T47D (cell line): ENCODE measurements at regions not wholly inside any gene's neighbourhood (a gene's known extent, or its start where the extent isn't known, plus 50 kb on each side); places are given as distances from the start of the nearest gene placed in this dataset.
"Not testable (repeated sequence)": the region's sequence is repeated elsewhere in the genome, so short reads cannot be mapped to it uniquely, and the experiment has no call there.

Experiments used
- DNase-seq, 2 experiments: peaks; one replicate each; pipeline versions ENCODE4 v3.0.0 to v3.0.0-alpha.2; 2011 to 2012; ENCODE audit warnings: low read depth in 1 of 2, low spot score in 1 of 2
- JUND ChIP-seq: IDR thresholded peaks from 2 replicates; pipeline ENCODE4 v1.6.1; 2012; ENCODE audit warnings: low read depth
- in situ Hi-C: cut with HindIII; loops from 2 replicates; pipeline ENCODE4 v1.10.0; 2016; ENCODE audit warnings: low sequenced_read_pairs, low pct_unique_long_range_greater_than_20kb

DNA sequence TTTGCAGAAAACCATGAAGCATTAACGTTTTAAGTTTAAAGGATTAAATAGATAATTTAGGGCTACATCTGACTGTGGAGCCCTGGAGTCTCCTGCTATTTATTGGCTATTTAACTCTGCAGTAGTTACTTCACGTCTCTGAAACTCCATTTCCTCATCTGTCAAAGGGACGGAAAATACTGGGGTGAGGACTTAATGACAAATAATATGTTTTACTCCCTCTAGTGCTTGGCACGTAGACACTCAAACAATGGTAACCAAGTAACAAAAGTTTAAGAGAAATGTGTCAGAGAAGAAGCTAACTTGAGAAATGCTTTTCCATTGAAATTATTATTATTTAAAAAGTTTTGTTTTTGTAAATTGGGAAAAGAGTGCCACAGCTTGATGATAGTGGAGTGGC lies 130.7 kb upstream of the RCN1 start:
- in situ Hi-C loops: no loop called here
- no peak for DNase-seq
- no peak for TF ChIP-seq JUND

DNA sequence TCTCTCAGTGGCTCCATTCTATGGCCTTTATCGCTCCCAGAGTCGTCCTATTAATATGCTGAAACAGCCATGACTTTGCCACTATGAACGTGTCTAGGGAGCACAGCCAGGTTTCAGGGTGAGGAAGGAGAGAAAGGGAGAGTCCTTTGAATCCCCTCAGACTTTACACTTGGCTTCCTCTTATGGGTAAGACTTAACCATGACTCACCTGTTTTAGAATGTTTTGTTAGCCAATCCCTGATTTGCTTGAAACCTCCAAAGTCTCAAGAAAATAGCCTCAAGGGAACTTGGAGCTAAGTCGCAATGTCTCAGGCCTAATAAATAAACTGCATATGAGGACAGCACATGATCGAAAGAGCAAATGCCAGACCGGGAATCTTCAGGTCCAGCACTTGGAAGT lies 131.2 kb upstream of the RCN1 start:
- in situ Hi-C loops: no loop called here
- no peak for TF ChIP-seq JUND
- peak in 1 of 2 experiments; percentile 14 for DNase-seq

DNA sequence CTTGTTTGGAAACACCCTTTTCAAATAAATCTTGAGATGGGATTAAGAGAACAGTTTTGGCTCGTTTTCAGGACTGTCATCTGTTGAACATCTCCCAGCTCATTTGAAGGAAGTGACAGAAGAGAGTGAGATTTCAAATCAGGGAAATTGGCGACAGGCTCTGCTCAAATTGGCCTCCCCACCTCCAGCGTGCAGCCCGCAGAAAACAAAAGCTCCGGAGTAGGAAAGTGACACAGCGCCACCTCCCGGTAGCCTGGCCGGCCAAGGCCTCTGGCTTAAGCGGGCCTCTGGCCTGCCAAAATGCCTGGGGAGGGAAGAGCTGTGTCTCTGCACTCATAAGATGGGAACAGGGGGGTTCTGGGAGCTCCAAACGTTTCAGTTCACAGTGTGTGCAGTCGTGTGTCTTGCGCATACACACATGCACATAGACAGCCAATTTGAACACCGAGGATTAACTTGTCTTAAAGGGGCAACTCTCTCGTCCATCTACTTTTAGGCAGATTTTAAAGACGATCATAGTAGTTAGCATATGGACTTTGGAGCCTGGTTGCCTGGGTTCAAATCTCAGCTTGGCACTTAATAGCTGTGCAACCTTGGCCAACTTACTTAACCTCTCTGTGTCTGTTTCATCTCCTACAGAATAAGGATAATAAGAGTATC lies 132.7 kb upstream of the RCN1 start:
- no peak for TF ChIP-seq JUND
- in situ Hi-C loops: no loop called here
- DNase-seq: peak; percentile 61 to 77

DNA sequence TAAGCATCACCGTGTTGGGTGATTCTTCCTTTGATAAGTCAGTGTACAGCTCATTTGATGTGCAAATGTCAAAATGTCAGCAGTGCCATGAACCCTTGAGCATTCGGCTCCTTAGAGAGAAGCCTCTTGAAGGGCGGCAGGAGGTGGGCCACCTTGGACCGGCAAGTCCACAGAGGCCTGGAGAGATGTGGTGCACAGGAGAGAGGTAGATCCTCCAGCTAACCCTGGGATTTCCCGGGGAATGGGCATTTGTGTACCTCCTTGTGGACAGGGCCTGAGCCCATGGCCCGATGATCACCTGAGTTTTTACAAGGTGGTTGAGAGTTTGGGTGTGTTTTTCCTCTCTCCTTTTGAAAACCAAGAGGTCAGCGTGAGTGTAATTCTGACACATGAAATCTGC lies 133.2 kb upstream of the RCN1 start:
- DNase-seq: no peak
- no peak for TF ChIP-seq JUND
- in situ Hi-C loops: no loop called here

DNA sequence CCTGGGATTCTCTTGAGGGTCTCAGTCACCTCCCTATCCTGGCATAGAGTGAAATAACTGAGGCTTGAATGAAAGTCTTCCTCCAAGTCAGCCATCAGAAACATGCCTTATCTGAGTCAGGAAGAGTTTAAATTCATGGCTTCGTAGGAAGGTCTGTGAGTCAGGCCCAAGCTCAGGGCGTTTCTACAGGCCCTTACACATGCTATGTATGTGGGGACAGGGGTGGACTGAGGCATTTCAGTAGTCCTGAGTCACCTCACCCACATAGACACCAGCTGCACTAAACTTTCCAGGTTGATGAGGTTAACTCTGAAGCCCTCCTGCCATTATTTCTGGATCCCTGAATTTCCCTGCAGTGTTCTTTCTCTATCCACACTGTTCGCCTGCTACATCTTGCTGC lies 134.6 kb upstream of the RCN1 start:
- no peak for TF ChIP-seq JUND
- in situ Hi-C loops: no loop called here
- no peak for DNase-seq

DNA sequence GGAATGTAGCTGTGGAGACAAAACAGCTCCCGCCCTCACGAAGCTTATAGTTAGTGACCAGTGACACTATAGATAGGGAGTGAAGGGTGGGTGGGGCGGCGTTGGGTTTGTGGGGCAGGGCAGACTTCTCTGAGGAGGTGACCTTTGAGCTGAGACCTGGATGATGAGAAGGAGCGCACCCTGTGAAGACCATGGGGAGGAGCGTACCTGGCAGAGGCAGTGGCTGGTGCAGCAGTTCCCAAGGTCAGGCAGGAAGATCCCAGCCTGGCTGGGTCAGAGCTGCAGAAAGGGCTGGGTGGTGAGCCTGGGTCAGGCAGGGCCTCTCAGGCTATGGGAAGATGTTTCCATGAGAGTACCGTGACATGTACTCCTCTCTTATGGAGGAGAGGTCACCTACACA lies 135.0 kb upstream of the RCN1 start:
- in situ Hi-C loops: no loop called here
- no peak for TF ChIP-seq JUND
- no peak for DNase-seq

DNA sequence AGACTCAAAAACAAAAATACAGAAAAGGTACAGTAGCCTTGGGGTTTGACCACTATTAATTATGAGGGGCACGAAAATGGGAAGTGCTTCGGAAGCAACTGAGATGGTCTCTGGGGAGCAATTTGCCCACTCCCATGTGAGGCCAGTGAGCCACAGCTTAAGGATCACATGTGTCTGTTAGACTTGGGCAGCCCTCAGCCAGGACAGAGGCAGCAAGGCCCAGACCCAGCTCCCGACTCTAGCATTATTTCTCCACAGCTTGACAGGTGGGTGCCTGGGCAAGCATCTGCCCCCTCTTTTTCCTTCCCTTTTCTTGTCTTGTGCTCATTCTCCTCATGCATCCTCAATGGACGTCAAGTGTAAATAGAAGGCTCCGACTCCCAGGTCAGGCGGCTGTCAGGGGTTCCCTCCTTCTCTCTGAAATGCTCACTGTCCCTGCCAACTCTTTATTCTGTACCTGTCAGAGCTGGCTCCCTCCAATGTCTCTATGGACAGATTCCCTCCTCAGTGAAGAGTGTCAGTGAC lies 137.0 kb upstream of the RCN1 start:
- TF ChIP-seq JUND: no peak
- DNase-seq: no peak
- in situ Hi-C loops: no loop called here

DNA sequence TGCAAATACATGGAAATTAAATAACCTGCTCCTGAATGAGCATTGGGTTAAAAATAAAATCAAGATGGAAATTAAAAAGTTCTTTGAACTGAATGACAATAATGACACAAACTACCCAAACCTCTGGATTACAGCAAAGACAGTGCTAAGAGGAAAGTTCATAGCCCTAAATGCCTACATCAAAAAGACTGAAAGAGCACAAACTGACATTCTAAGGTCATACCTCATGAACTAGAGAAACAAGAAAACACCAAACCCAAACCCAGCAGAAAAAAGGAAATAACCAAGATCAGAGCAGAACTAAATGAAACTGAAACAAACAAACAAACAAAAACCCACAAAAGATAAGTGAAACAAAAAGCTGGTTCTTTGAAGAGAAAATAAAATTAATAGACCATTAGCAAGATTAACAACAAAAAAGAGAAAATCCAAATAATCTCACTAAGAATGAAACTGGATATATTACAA lies 138.6 kb upstream of the PAX6 start:
- DNase-seq: not testable (repeated sequence)

DNA sequence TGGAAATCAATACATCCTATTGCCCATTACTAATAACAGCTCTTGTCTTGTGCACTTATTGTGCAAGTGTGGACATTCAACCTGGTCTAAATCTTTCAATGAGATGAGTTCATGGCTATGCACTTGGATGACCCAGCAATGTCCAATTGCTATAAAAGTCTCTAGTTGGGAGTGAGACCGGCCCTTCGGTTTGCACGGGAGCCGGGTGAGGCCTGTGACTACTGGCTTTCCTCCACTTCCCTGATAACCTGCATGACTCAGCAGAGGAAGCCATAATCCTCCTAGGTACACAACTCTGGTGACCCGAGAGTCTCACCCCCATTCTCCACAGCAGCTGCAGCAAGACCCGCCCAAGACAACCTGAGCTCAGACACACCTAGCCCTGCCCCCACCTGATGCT lies 135.9 kb upstream of the PAX6 start:
- DNase-seq: no peak
- in situ Hi-C loops: no loop called here
- no peak for TF ChIP-seq JUND

More for the DNA sequence above, 138.6 kb upstream of the PAX6 start:
- in situ Hi-C loops: not testable (repeated sequence)

DNA sequence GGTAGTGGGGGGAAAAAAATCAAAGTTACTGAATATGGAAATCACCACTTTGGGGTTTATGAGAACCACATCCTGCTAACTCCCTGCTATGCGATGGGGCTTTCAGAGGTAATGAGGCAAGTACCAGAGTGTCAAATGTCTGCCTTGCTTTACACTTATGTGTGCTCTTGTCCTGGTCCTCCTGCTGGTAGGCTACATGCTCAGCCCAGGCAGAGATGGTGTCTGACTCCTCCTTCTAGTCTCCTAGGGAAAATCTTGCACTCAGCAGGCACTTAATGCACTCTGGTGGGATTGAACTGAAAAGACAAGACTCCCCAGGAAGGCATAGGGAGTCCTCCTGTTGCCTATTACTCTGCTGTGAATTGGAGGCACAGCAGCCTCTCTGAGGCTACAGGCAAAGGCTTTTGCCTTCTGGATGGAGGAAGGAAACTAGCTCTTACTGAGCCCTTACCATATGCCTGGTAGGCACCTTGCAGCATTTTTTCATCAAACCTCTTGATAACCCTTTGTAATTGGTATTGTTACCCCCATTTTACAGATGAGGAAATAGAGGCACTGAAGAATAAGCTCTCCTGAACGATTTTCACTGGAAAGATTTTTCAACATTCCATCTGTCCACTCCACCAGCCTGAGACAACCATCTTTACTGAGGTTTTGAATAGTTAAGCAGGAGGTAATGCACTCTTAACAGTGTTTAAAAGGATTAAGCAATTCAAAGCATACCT lies 132.1 kb upstream of the PAX6 start:
- no peak for TF ChIP-seq JUND
- in situ Hi-C loops: no loop called here
- DNase-seq: no peak

DNA sequence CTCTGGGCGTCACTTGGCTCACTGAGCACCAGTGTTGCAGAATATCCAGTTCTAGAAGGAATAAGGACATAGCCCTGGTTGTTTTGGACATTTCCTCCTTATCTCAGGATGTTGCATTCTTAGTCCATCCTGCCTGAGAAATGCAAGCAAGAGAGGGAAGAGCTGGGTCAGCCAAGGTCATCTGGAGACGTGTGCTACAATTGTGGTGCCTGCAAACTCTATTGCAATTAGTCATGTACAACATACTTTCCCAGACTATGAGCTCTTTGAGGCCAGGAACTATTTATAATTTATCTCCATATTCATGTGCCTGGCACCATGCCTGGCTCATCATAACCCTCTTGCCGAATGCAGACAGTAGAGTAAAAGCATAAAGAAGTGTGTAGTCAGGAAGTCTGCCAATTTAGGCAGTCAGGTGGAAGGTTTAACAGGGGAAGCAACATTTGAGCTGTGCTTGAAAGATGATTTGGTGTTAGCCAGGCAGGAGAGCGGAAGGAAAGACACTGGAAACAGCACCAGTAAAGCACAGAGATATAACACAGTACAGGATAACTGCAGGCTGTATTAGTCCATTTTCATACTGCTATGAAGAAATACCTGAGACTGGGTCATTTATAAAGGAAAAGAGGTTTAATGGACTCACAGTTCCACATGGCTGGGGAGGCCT lies 129.4 kb upstream of the PAX6 start:
- in situ Hi-C loops: no loop called here
- TF ChIP-seq JUND: no peak
- no peak for DNase-seq

DNA sequence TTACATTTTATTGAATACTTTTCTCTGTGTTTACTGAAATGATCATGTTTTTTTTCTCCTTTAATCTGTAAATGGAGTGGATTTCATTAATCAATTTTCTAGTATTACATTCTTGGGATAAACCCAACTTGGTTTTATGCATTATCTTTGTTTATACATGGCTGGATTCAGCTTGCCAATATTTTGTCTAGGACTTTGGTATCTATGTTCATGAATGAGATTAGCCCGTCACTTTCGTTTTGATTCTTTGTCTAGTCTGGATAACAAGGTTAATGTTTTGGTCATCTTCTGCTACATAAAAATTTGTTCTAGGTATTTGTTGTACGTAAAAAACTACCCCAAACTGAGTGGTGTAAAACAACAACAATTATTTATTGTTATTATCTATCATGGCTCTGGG lies 127.9 kb upstream of the PAX6 start:
- in situ Hi-C loops: no loop called here
- no peak for DNase-seq
- TF ChIP-seq JUND: no peak

DNA sequence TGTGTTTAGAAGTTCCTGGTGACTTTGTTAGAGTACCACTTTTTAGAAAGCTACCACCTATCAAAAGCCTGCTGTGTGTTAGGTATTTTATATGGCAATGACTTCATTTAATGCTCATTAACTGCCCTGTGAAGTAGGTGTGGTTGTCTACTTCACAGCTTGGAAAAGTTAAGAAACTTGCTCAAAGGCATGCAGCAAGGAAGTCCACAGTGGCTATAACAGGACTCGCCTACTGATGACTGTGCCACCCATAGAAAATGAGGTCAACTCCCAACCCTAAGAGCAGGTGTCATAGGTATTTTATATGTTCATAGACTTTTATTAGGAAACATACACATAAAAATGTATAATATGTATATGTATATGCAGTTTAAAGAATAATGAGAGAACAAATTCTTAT lies 125.2 kb upstream of the PAX6 start:
- in situ Hi-C loops: no loop called here
- DNase-seq: no peak
- no peak for TF ChIP-seq JUND

DNA sequence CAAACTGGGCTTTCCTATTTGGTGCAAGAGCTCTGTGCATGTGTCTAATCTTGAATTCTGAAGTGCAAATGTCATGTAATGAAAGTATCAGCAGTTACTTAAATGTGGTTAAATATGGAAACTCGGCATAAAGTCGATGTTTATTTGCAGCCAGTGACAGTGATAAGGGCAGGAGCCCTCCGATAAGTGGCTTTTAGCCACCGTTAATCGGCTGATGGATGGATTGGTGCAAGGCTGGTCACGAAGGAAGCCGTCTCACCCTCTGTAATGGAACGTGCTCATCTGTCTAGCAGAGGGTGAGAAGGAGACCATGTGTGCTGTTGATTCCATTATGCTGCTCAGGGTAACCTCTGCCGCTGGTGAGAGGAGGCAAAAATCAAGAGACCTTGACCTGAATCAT lies 121.8 kb upstream of the PAX6 start:
- in situ Hi-C loops: no loop called here
- no peak for DNase-seq

More for the DNA sequence above, 121.8 kb upstream of the PAX6 start:
- TF ChIP-seq JUND: no peak
